Stimulated activated CD8-positive, alpha-beta memory T cell treated with anti-CD3 and anti-CD28 coated beads, Interleukin-7, amount 100 ng/mL, for 48 hours (primary cell): ENCODE measurements at regions not wholly inside any gene's neighbourhood (a gene's known extent, or its start where the extent isn't known, plus 50 kb on each side); places are given as distances from the start of the nearest gene placed in this dataset.

Experiments used
- DNase-seq, 2 donors: peaks; one replicate each; pipeline ENCODE4 v3.0.0-alpha.2; 2020; ENCODE audit warnings: low read depth in 1 of 2; ENCODE audit errors: extremely low read depth in 1 of 2

- DNase-seq = no peak
Measured at GRCh38 chr7:1286946-1287645, 54.4 kb downstream of the UNCX start.

- DNase-seq = no peak
Measured at GRCh38 chr7:1287752-1288201, 55.1 kb downstream of the UNCX start.

DNA sequence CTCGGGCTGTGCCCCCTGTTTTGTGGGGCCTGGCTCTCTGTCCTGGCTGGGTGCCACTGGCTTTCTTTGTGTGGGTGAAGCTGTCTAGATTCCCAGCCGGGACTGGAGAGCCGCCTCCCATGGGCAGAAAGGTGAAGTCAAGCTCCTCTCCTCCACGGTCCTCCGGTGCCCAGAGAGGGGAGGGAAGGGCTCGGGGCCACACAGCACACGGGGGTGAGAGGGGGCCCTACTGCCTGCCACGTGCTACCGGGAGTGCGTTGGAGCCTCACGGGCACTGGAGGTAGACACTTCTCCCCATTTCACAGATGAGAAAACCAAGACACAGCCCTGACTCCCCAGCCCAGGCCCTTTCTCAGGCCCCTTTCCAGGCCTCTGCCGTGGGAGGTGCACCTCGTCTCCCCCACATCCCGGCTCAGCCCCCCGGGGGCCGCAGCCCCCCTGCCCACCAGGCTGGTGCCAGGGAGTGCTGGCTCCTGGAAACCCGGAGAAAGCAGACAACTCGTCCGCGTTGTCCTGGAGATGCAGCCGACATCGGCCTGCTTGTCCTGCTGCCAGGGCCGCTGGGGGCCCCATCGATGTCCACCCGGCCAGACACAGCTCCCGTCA, 55.8 kb downstream of the UNCX start:
- DNase-seq = no peak

DNA sequence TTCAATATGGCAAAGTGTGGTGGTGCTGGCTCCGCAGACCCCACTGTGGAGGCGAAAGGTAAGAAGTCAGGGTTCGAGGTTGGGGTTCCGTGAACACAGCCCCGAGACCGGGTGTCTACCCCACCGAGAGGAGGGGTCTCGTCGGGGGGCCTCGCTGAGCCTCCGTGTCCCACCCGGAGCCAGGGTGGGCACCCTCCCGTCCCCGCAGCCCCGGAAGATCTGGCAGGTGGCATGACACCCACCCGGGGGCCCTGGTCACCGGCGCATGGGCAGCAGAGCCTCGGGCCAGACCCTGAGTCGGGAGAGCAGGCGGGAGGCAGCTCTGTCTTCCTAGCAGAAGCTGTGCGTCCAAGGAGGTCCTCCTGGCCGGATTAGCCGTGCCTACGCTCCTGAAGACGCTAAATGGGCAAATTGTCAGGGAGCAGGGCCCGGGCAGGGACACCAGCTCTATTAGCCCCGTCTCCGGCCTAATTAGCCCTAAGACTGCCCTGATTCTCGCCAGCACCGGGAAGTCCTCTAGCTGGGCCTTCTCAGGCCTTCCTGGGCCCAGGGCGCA, 56.4 kb downstream of the UNCX start:
- DNase-seq = no peak

DNA sequence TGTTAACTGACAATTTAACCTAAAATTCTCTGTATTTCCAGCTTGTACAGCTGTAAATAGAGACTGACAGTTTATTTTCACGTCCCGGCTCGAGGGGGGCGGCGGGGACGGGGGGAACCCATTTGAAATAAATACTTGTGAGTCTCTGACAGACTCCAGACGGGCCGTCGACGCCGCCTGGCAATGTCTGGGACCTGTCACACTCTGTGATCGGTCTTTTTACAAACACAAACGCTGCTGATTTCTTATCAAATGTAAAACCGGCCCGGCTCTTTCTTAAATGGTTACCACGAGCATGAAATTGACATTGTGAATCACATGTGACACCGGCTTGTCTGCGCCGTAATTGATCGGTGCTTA, 57.0 kb downstream of the UNCX start:
- DNase-seq = no peak

DNA sequence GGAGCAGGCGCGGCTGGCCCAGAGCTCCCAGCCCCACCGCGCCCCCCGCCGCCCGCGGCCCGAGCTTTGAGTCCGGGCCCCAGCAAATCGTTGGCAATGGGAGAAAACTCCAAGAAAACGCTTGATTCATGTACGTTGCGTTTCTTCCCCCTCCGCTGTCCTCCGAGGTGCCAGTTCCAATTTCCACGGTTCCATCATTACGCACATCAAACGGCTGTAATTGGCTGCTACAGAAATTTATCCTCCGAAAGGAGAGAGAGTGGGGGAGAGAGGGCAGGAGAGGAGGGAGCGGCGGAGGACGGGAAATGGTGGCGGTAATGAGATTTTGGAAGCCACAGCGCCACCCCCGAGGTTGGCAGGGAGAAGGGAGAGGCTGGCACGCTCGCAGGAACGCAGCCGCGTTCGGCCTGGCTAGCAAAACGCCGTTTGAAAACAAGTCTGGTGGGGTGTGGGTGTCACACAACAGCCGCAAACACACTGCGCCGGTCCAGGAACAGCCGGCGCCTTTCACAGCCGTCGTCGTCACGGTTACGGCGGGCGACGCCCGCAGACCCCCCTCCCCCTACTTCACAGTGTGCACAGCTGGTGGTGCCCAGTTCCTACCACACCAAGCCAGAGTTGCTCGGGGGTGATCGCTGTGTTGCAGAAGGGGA, 57.5 kb downstream of the UNCX start:
- DNase-seq = peak in 1 of 2 donors; percentile 2

DNA sequence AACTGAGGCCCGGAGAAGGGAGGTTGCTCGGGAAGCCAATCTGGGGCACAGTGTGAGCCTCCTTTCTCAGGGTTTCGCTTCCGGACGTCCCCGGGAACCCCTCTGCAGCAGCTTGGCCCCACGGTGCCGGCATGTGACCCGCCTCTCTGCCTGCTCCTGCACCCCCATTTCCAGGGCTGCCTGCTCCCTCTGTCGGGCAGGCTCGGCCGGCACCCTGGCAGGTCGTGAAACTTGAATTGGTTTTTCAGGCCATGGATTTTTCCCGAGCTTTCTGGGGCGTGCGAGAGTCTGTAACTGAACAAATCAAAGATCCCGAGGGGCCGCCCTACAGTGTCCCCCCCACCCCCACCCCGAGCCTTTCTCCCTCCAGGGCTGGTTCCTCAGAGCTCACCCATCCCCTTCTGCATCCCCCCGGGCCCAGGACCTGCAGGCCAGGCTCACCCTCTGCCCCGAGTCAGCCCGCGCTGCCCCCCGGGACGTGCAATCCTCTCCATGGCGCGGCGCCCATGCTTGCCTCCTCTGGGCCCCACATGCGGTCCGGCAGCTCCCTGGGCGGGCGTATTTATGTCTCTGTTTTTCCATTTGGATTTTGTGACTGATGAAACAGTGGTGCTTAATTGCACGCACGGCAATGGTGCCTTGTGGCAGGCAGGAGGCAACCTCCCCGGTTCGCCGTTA, 58.1 kb downstream of the UNCX start:
- DNase-seq = peak in 1 of 2 donors; percentile 2

DNA sequence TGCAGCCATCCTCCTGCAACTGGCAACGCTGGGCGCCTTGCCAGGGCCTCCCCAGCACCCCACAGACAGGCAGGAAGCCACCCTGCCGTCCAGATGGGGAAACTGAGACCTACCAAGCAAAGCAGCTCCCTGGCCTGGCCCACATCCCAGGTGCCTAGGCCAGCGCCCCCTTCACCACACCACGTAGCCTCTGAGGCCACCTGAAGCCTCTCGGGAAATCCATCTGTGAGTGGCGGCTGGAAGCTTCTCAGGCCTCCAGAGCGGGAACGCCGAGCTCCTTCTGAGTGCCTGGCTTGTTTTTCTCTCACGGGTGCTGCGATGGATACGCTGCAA, 58.7 kb downstream of the UNCX start:
- no peak for DNase-seq

GRCh38 chr7:1291845-1292765, 59.4 kb downstream of the UNCX start:
- DNase-seq = no peak

- DNase-seq = no peak
Measured at GRCh38 chr7:1292972-1293830, 60.5 kb downstream of the UNCX start.

GRCh38 chr7:1293950-1294411, 61.3 kb downstream of the UNCX start:
- DNase-seq = no peak

GRCh38 chr7:1295776-1296355, 63.2 kb downstream of the UNCX start:
- DNase-seq = no peak

GRCh38 chr7:1296356-1296981, 63.8 kb downstream of the UNCX start:
- no peak for DNase-seq

DNA sequence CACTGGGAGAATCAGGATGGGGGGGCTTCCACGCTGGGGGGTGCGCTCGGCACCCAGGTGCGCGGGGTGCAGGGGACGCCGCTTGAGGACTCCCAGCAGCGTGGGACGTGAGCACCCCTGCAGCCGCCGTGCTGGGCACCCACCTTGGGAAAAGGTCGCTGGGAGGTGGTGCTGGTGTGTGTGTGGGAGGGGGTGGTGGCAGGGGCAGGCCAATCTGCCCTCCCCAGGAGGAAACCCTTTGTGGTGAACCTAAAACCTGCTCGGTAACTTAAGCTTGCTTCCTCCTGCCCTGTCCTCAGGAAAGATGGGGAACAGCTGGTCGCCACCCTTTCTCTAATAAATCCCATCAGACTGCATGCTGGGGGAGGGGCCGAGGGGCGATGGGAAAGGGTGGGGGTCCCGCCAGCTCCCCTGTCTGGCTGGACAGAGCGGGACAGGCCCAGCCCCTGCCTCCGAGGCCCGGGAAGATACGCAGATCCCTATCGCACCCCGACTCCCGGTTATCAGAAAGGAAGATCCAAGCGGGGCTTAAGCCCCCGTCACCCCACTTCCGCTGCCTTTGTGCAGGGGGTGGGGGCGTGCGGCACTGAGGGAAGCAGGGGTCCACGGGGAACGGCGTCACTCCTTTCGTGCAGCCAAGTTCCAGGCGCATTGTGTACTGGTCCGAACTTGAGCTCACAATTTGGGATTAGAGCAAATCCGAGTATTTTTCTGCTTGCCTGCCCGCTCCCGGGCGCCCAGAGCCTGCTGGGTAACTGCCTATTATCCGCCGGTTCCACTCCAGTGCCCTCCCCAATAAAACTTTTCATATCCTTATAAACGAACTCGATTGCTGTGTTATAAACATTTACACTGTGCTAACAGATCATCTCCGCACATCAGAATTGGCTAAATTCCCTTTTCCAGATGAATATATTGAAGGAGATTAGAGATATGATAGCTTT, 64.6 kb downstream of the UNCX start:
- DNase-seq = no peak

DNA sequence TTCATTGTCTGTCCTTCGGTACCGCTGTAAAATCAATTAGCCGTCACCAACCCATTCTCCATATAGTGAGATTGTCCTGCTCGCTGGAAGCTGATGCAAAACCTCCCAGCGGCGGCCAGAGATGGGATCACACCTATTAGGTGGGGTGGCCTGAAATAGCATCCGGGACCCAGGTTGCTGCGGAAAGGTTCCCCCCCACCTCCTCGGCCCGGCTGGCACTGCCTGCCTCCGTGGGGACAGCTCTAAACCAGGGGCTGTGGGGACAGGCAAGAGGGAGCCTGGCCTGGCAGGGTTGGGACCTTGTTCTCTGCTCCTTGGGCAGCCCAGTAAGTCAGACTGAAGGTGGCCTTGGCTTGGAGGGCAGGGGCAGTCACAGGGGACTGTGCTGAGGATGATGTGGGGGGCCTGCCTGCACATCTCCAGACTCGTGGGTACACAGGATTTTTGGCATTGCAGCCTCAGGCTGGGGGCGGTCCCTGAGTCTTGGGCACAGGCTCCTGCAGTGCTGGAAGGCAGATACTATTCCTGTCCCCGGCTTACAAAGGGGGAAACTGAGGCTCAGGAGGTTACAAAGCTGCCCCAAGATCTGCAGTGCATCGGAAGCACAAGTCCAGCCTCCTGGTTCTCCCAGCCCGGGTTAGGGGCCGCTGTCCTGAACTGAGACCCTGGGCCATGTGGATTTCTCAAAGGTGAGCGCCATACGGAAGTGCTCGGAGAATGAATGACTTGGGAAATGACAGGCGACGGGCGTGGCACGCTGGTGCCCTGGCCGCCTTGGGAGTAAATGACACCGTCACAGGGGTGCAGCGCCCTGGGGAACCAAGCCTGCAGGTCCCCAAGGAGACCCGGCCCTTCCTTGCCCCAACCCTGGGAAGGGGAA, 65.6 kb downstream of the UNCX start:
- DNase-seq = no peak
